ENCODE measurements at regions not wholly inside any gene's neighbourhood (a gene's known extent, or its start where the extent isn't known, plus 50 kb on each side); places are given as distances from the start of the nearest gene placed in this dataset.

DNA sequence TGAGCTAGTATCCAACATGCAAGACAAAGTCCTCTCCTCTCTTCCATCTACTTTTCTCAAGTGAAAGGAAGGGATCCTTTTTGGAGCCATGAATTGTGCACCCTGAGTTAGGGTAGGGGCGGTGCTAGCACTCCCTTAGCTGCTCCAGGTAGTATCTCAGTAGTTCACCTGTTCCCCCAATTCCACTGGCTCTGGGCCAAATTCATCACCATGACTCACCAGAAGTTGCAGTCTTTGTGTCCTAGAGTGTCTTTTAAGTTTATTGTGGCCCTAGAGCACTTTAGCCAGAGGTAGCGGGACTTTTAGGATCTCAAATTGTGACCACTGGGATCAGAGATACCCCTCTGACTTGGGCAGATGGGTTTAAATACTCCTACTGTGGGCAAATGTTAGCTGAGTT, 398.6 kb upstream of the ANO5 start:
- dilution Hi-C loops (cut with MboI; ENCODE audit: extremely low pct_ligation_motif_present, low sequenced_read_pairs), result no loop called here
- Histone ChIP-seq H3K4me1 (ENCODE audit: control insufficient read depth, extremely low read depth, insufficient read depth, low read length) (no peaks in the 10 kb centered on the region), H3K4me2 (ENCODE audit: insufficient read depth, low read length) (no peak overlapping the region), H3K27me3 (ENCODE audit: control insufficient read depth in 2 of 2, insufficient read depth in 2 of 2, low read length in 2 of 2) (no peaks in the 10 kb centered on the region), H3K9ac (replicated peaks; ENCODE audit: extremely low read depth, insufficient read depth, low read length) (no peak overlapping the region), H3K27ac (ENCODE audit: insufficient read depth, low read depth, low read length) (no peak overlapping the region), H3K36me3 (ENCODE audit: control insufficient read depth in 2 of 2, extremely low read depth in 1 of 2, insufficient read depth in 2 of 2, low read length in 2 of 2) (no peaks in the 10 kb centered on the region), H3K4me3 (replicated peaks in 1 of 3; ENCODE audit: insufficient read depth in 1 of 3, low read depth in 1 of 3, low read length in 3 of 3) (no peak overlapping the region), H3K9me3 (replicated peaks; ENCODE audit: control insufficient read depth, insufficient read depth, low read length) (peaks cover 6% of the 10 kb centered on the region), H2AFZ (ENCODE audit: low read depth, low read length) (no peak overlapping the region), H3K9me1 (replicated peaks; ENCODE audit: control insufficient read depth, extremely low read depth, insufficient read depth, low read length) (no peaks in the 10 kb centered on the region), H4K20me1 (replicated peaks; ENCODE audit: control insufficient read depth, extremely low read depth, insufficient read depth, low read length) (no peaks in the 10 kb centered on the region), H3K79me2 (ENCODE audit: control insufficient read depth, insufficient read depth, low read length) (no peaks in the 10 kb centered on the region)
- no TSS peak for BruUV-seq (replicated peaks)
- ChIA-PET POLR2A (no interaction called here), CTCF (no interaction called here)
- intact Hi-C loops (cut with micrococcal nuclease), result no loop called here
- TF ChIP-seq FOS (IDR thresholded peaks at IDR 0.05; ENCODE audit: borderline replicate concordance, insufficient read depth, low read length) (no peak), POLR2AphosphoS5 (IDR thresholded peaks at IDR 0.05; ENCODE audit: insufficient read depth, low read depth, low read length) (no peak), GATA2 (IDR thresholded peaks at IDR 0.05; ENCODE audit: insufficient read depth, insufficient read length, low read depth, low read length) (no peak), CTCF (IDR thresholded peaks at IDR 0.05; ENCODE audit: extremely low read depth in 1 of 2, insufficient read depth in 1 of 2, low read depth in 1 of 2, low read length in 2 of 2) (no peak), MYC (IDR thresholded peaks at IDR 0.05; ENCODE audit: low read depth, low read length) (no peak), EZH2 (IDR thresholded peaks at IDR 0.05; ENCODE audit: borderline replicate concordance, low read depth, low read length, severe bottlenecking) (no peak), POLR2A (IDR thresholded peaks at IDR 0.05; ENCODE audit: low read depth, low read length) (no peak), JUN (IDR thresholded peaks at IDR 0.05; ENCODE audit: borderline replicate concordance, insufficient read depth, insufficient read length, low read depth) (no peak)
- TF ChIP-seq, protein P1, sequence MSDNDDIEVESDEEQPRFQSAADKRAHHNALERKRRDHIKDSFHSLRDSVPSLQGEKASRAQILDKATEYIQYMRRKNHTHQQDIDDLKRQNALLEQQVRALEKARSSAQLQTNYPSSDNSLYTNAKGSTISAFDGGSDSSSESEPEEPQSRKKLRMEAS (IDR thresholded peaks at IDR 0.05; ENCODE audit: insufficient read depth, insufficient read length), result no peak
- no peak for DNase-seq (ENCODE audit: low read depth, low spot score)
- no peak for FAIRE-seq

Measured in endothelial cell of umbilical vein (primary cell).